ENCODE measurements at regions not wholly inside any gene's neighbourhood (a gene's known extent, or its start where the extent isn't known, plus 50 kb on each side); places are given as distances from the start of the nearest gene placed in this dataset.
"Not testable (repeated sequence)": the region's sequence is repeated elsewhere in the genome, so short reads cannot be mapped to it uniquely, and the experiment has no call there.

GRCh38 chr5:67896930-67897313 is 318.6 kb upstream of the PIK3R1 start:
- Histone ChIP-seq H3K36me3 (ENCODE audit: control insufficient read depth in 2 of 2, extremely low read depth in 1 of 2, insufficient read depth in 2 of 2, low read length in 2 of 2) (no peaks in the 10 kb centered on the region), H4K20me1 (ENCODE audit: control insufficient read depth, extremely low read depth, insufficient read depth, low read length) (no peaks in the 10 kb centered on the region), H2AFZ (ENCODE audit: control insufficient read depth, low read length) (peak overlapping the region; percentile 48), H3K4me3 (ENCODE audit: control insufficient read depth in 2 of 3, extremely low read depth in 1 of 3, insufficient read depth in 2 of 3, low read depth in 1 of 3, low read length in 3 of 3) (no peak overlapping the region), H3K27ac (ENCODE audit: control insufficient read depth, insufficient read depth, low read length) (peak overlapping the region; percentile 11), H3K4me1 (ENCODE audit: control insufficient read depth, extremely low read depth, insufficient read depth, low read length) (peaks cover 20% of the 10 kb centered on the region), H3K4me2 (ENCODE audit: control insufficient read depth, extremely low read depth, insufficient read depth, low read depth, low read length) (no peak overlapping the region), H3K9me3 (ENCODE audit: control insufficient read depth, low read depth, low read length) (peaks cover 4% of the 10 kb centered on the region), H3K27me3 (ENCODE audit: control insufficient read depth, extremely low read depth, insufficient read depth, low read length) (no peaks in the 10 kb centered on the region), H3K9ac (ENCODE audit: control insufficient read depth, extremely low read depth, insufficient read depth, low read length) (no peak overlapping the region), H3K79me2 (ENCODE audit: control insufficient read depth, insufficient read depth, low read length) (no peaks in the 10 kb centered on the region), H3K9me1 (ENCODE audit: control insufficient read depth, extremely low read depth, insufficient read depth, low read length) (no peaks in the 10 kb centered on the region)
- TF ChIP-seq CTCF (optimal IDR thresholded peaks at IDR 0.05 in 1 of 3, IDR thresholded peaks at IDR 0.05 in 1 of 3, conservative IDR thresholded peaks at IDR 0.05 in 1 of 3; ENCODE audit: extremely low read depth in 1 of 3, insufficient read depth in 2 of 3, low read length in 3 of 3) (no peak), EZH2 (IDR thresholded peaks at IDR 0.05; ENCODE audit: low read length) (no peak)
- dilution Hi-C loops (cut with MboI; ENCODE audit: extremely low pct_ligation_motif_present, low sequenced_read_pairs), result no loop called here
- no peak for FAIRE-seq
- no peak for DNase-seq (ENCODE audit: low read depth, low spot score)

GRCh38 chr5:67896311-67896929 is 319.1 kb upstream of the PIK3R1 start:
- no peaks in the 10 kb centered on the region for H3K79me2 ChIP-seq (ENCODE audit: control insufficient read depth, insufficient read depth, low read length)
- peaks cover 20% of the 10 kb centered on the region for H3K4me1 ChIP-seq (ENCODE audit: control insufficient read depth, extremely low read depth, insufficient read depth, low read length)
- H3K4me2 ChIP-seq (ENCODE audit: control insufficient read depth, extremely low read depth, insufficient read depth, low read depth, low read length), result no peak overlapping the region
- H3K27ac ChIP-seq (ENCODE audit: control insufficient read depth, insufficient read depth, low read length), result peak overlapping the region; percentile 11
- DNase-seq (ENCODE audit: low read depth, low spot score), result no peak
- peak; percentile 17 for FAIRE-seq
- H3K9ac ChIP-seq (ENCODE audit: control insufficient read depth, extremely low read depth, insufficient read depth, low read length), result no peak overlapping the region
- H3K4me3 ChIP-seq (ENCODE audit: control insufficient read depth in 2 of 3, extremely low read depth in 1 of 3, insufficient read depth in 2 of 3, low read depth in 1 of 3, low read length in 3 of 3), result no peak overlapping the region
- no peak for TF ChIP-seq CTCF (optimal IDR thresholded peaks at IDR 0.05 in 1 of 3, IDR thresholded peaks at IDR 0.05 in 1 of 3, conservative IDR thresholded peaks at IDR 0.05 in 1 of 3; ENCODE audit: extremely low read depth in 1 of 3, insufficient read depth in 2 of 3, low read length in 3 of 3)
- dilution Hi-C loops (cut with MboI; ENCODE audit: extremely low pct_ligation_motif_present, low sequenced_read_pairs), result no loop called here
- H3K9me3 ChIP-seq (ENCODE audit: control insufficient read depth, low read depth, low read length), result peaks cover 4% of the 10 kb centered on the region
- no peaks in the 10 kb centered on the region for H3K9me1 ChIP-seq (ENCODE audit: control insufficient read depth, extremely low read depth, insufficient read depth, low read length)
- H3K27me3 ChIP-seq (ENCODE audit: control insufficient read depth, extremely low read depth, insufficient read depth, low read length), result no peaks in the 10 kb centered on the region
- peak overlapping the region; percentile 48 for H2AFZ ChIP-seq (ENCODE audit: control insufficient read depth, low read length)
- no peaks in the 10 kb centered on the region for H4K20me1 ChIP-seq (ENCODE audit: control insufficient read depth, extremely low read depth, insufficient read depth, low read length)
- no peaks in the 10 kb centered on the region for H3K36me3 ChIP-seq (ENCODE audit: control insufficient read depth in 2 of 2, extremely low read depth in 1 of 2, insufficient read depth in 2 of 2, low read length in 2 of 2)

DNA sequence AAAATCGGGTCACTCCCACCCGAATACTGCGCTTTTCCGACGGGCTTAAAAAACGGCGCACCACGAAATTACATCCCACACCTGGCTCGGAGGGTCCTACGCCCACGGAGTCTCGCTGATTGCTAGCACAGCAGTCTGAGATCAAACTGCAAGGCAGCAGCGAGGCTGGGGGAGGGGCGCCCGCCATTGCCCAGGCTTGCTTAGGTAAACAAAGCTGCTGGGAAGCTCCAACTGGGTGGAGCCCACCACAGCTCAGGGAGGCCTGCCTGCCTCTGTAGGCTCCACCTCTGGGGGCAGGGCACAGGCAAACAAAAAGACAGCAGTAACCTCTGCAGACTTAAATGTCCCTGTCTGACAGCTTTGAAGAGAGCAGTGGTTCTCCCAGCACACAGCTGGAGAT is 325.7 kb upstream of the PIK3R1 start:
- H3K4me2 ChIP-seq (ENCODE audit: control insufficient read depth, extremely low read depth, insufficient read depth, low read depth, low read length); H3K4me3 ChIP-seq (ENCODE audit: control insufficient read depth in 2 of 3, extremely low read depth in 1 of 3, insufficient read depth in 2 of 3, low read depth in 1 of 3, low read length in 3 of 3); FAIRE-seq; H3K4me1 ChIP-seq (ENCODE audit: control insufficient read depth, extremely low read depth, insufficient read depth, low read length); H3K9me1 ChIP-seq (ENCODE audit: control insufficient read depth, extremely low read depth, insufficient read depth, low read length); H3K27ac ChIP-seq (ENCODE audit: control insufficient read depth, insufficient read depth, low read length); H3K79me2 ChIP-seq (ENCODE audit: control insufficient read depth, insufficient read depth, low read length); H3K9me3 ChIP-seq (ENCODE audit: control insufficient read depth, low read depth, low read length); H3K27me3 ChIP-seq (ENCODE audit: control insufficient read depth, extremely low read depth, insufficient read depth, low read length); H3K9ac ChIP-seq (ENCODE audit: control insufficient read depth, extremely low read depth, insufficient read depth, low read length); H4K20me1 ChIP-seq (ENCODE audit: control insufficient read depth, extremely low read depth, insufficient read depth, low read length); dilution Hi-C loops (cut with MboI; ENCODE audit: extremely low pct_ligation_motif_present, low sequenced_read_pairs); H3K36me3 ChIP-seq (ENCODE audit: control insufficient read depth in 2 of 2, extremely low read depth in 1 of 2, insufficient read depth in 2 of 2, low read length in 2 of 2); DNase-seq (ENCODE audit: low read depth, low spot score); H2AFZ ChIP-seq (ENCODE audit: control insufficient read depth, low read length): not testable (repeated sequence)
